ENCODE measurements at regions not wholly inside any gene's neighbourhood (a gene's known extent, or its start where the extent isn't known, plus 50 kb on each side); places are given as distances from the start of the nearest gene placed in this dataset.

DNA sequence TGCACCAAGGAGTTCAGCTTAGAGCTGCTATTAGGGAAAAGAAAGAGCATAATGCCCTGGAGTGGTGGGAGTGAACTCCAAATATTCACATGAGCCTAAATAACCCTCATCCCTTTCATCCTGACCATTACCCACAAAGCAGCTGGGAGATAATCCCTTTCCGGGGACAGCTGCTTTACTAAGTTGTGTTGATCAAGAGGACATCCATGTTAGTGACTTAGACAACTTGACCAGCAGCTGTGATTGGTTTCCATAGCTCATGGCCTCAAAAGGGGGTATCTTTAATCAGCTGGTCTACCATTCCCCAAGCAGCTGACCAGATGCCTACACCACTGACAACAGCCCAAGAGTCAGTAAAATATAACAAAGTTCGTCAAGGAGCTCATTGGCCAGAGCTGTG, 75.8 kb upstream of the LY86 start:
- TF ChIP-seq CTCF (IDR thresholded peaks at IDR 0.05) = no peak
- TF ChIP-seq POLR2A (IDR thresholded peaks at IDR 0.05) = no peak
- no peak for TF ChIP-seq POLR2AphosphoS5 (IDR thresholded peaks at IDR 0.05)
